ENCODE measurements at regions not wholly inside any gene's neighbourhood (a gene's known extent, or its start where the extent isn't known, plus 50 kb on each side); places are given as distances from the start of the nearest gene placed in this dataset.

DNA sequence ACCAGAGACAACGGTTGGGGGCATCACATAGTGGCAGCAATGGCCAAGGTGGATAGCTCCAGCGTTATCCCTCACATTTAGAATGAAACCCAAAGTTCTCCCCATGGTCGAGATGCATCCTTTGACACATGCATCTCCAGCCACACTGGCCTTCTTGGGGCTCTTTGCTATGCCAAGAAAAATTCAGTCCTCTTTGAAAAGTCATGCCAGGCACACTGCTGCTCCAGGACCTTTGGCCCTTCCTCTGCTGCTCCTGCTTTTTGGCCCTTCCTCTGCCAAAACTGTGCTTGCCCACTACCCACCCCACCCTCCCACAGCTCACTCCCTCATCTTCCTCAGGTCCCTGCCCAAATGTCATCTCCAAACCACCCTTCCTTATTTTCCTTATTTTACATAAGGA is 106.4 kb downstream of the C1orf94 start:
- TF ChIP-seq, protein P1, sequence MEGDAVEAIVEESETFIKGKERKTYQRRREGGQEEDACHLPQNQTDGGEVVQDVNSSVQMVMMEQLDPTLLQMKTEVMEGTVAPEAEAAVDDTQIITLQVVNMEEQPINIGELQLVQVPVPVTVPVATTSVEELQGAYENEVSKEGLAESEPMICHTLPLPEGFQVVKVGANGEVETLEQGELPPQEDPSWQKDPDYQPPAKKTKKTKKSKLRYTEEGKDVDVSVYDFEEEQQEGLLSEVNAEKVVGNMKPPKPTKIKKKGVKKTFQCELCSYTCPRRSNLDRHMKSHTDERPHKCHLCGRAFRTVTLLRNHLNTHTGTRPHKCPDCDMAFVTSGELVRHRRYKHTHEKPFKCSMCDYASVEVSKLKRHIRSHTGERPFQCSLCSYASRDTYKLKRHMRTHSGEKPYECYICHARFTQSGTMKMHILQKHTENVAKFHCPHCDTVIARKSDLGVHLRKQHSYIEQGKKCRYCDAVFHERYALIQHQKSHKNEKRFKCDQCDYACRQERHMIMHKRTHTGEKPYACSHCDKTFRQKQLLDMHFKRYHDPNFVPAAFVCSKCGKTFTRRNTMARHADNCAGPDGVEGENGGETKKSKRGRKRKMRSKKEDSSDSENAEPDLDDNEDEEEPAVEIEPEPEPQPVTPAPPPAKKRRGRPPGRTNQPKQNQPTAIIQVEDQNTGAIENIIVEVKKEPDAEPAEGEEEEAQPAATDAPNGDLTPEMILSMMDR (IDR thresholded peaks at IDR 0.05) = no peak
- TF ChIP-seq EP300 (IDR thresholded peaks at IDR 0.05; ENCODE audit: low read depth) = no peak
- no peak for TF ChIP-seq POLR2A (IDR thresholded peaks at IDR 0.05)
- no peak for TF ChIP-seq POLR2AphosphoS5 (IDR thresholded peaks at IDR 0.05)
